H1 (cell line): ENCODE measurements at regions not wholly inside any gene's neighbourhood (a gene's known extent, or its start where the extent isn't known, plus 50 kb on each side); places are given as distances from the start of the nearest gene placed in this dataset.

ENCODE experiments used
- CTCF ChIA-PET: fragments of 300-600 bp; sonication (Branson Sonifier 250); formaldehyde crosslinking; loops from one replicate; lab custom pipeline; 2021; ENCODE audit not compliant: partially characterized antibody; lab: Charles Lee
- POLR2A ChIA-PET: fragments of 300-600 bp; sonication (Branson Sonifier 250); formaldehyde crosslinking; loops from one replicate; lab custom pipeline; 2021; ENCODE audit warnings: inconsistent platforms; ENCODE audit not compliant: partially characterized antibody; lab: Charles Lee
- DNase-seq, 2 experiments: peaks; one replicate each; pipeline versions ENCODE4 v3.0.0 to v3.0.0-alpha.2; 2010 to 2022; ENCODE audit warnings: low spot score in 2 of 2, low read depth in 1 of 2, mixed read lengths in 1 of 2
- FAIRE-seq: peaks from 2 replicates; lab custom pipeline; 2011; peaks lifted over from hg19 to GRCh38; lab: Jason Lieb, UNC
- H2AFZ ChIP-seq: 2 replicates; pipeline ENCODE4 v1.8.1; 2012; ENCODE audit warnings: low read length, inconsistent platforms
- H2AK5ac ChIP-seq: 2 replicates; pipeline ENCODE4 v1.6.1; 2013; ENCODE audit warnings: low read depth, low read length
- H2BK120ac ChIP-seq: replicated peaks from 2 replicates; pipeline ENCODE3; 2013; ENCODE audit warnings: low read depth, low read length, inconsistent platforms
- H2BK12ac ChIP-seq: 2 replicates; pipeline ENCODE4 v1.6.1; 2013; ENCODE audit warnings: low read depth, low read length
- H2BK15ac ChIP-seq: 2 replicates; pipeline ENCODE4 v1.6.1; 2013; ENCODE audit warnings: low read length
- H2BK20ac ChIP-seq: 2 replicates; pipeline ENCODE4 v1.6.1; 2013; ENCODE audit warnings: low read length
- H2BK5ac ChIP-seq: 2 replicates; pipeline ENCODE4 v1.6.1; 2013; ENCODE audit warnings: low read depth, low read length
- H3K14ac ChIP-seq: 2 replicates; pipeline ENCODE4 v1.6.1; 2013; ENCODE audit warnings: inconsistent platforms; ENCODE audit not compliant: insufficient read length
- H3K18ac ChIP-seq: 2 replicates; pipeline ENCODE4 v1.6.1; 2013; ENCODE audit warnings: low read length; ENCODE audit errors: extremely low read depth
- H3K23ac ChIP-seq: 2 replicates; pipeline ENCODE4 v1.6.1; 2013; ENCODE audit warnings: inconsistent platforms; ENCODE audit not compliant: insufficient read length
- H3K23me2 ChIP-seq: 2 replicates; pipeline ENCODE4 v1.6.1; 2013; ENCODE audit warnings: low read depth, low read length
- H3K27ac ChIP-seq: 2 replicates; pipeline ENCODE4 v1.6.1; 2011; ENCODE audit warnings: low read depth, low read length, inconsistent platforms
- H3K27me3 ChIP-seq, 4 experiments: replicated peaks in 1 of 4; 1 replicate in 1 of 4; 2 replicates in 3 of 4; pipeline versions ENCODE4 v1.6.1 to v1.8.1; 2011 to 2013; ENCODE audit warnings: low read length in 3 of 4, mild to moderate bottlenecking in 3 of 4, inconsistent platforms in 2 of 4, mixed read lengths in 2 of 4, moderate library complexity in 1 of 4; ENCODE audit not compliant: control insufficient read depth in 3 of 4, insufficient read depth in 3 of 4; ENCODE audit errors: extremely low read depth in 1 of 4
- H3K36me3 ChIP-seq, 4 experiments: 2 replicates each; pipeline versions ENCODE4 v1.6.1 to v1.8.1; 2011 to 2013; ENCODE audit warnings: mild to moderate bottlenecking in 4 of 4, low read length in 3 of 4, moderate library complexity in 2 of 4, control low read depth in 1 of 4, inconsistent platforms in 1 of 4; ENCODE audit not compliant: insufficient read depth in 4 of 4, control insufficient read depth in 2 of 4
- H3K4ac ChIP-seq: replicated peaks from 2 replicates; pipeline ENCODE3; 2013; ENCODE audit warnings: low read length, low read depth, mixed read lengths, inconsistent platforms; ENCODE audit not compliant: insufficient read length
- H3K4me1 ChIP-seq, 4 experiments: replicated peaks in 1 of 4; 1 replicate in 1 of 4; 2 replicates in 3 of 4; pipeline versions ENCODE4 v1.6.1 to v1.8.1; 2011 to 2013; ENCODE audit warnings: low read length in 3 of 4, inconsistent platforms in 2 of 4, mixed read lengths in 1 of 4; ENCODE audit not compliant: insufficient read depth in 4 of 4, control insufficient read depth in 3 of 4
- H3K4me2 ChIP-seq, 2 experiments: 2 replicates each; pipeline versions ENCODE4 v1.6.1 to v1.8.1; 2011 to 2013; ENCODE audit warnings: low read depth in 2 of 2, low read length in 2 of 2, control low read depth in 1 of 2, inconsistent platforms in 1 of 2, mild to moderate bottlenecking in 1 of 2; ENCODE audit not compliant: insufficient read depth in 1 of 2
- H3K4me3 ChIP-seq, 4 experiments: fragments of 200-600, 300-600 bp in 1 of 4; sonication (generic), shearing (Covaris generic), sonication (Bioruptor Twin) in 1 of 4; 2 replicates each; pipeline versions ENCODE4 v1.5.1 to v1.8.1; 2011 to 2016; ENCODE audit warnings: low read length in 4 of 4, low read depth in 3 of 4, control low read depth in 2 of 4, inconsistent platforms in 2 of 4, mild to moderate bottlenecking in 2 of 4, mixed read lengths in 1 of 4, moderate library complexity in 1 of 4; ENCODE audit not compliant: insufficient read depth in 2 of 4; ENCODE audit errors: extremely low read depth in 1 of 4
- H3K56ac ChIP-seq: replicated peaks from 2 replicates; pipeline ENCODE3; 2013; ENCODE audit warnings: low read depth, mild to moderate bottlenecking, mixed read lengths, low read length, inconsistent platforms; ENCODE audit not compliant: insufficient read length
- H3K79me1 ChIP-seq: 2 replicates; pipeline ENCODE4 v1.6.1; 2013; ENCODE audit warnings: low read depth, low read length, control low read depth
- H3K79me2 ChIP-seq, 2 experiments: 2 replicates each; pipeline versions ENCODE4 v1.6.1 to v1.8.1; 2012 to 2013; ENCODE audit warnings: low read length in 2 of 2, mild to moderate bottlenecking in 2 of 2, inconsistent platforms in 1 of 2; ENCODE audit not compliant: insufficient read depth in 2 of 2, control insufficient read depth in 1 of 2
- H3K9ac ChIP-seq, 4 experiments: replicated peaks in 1 of 4; 1 replicate in 1 of 4; 2 replicates in 3 of 4; pipeline versions ENCODE4 v1.6.1 to v1.8.1; 2011 to 2013; ENCODE audit warnings: low read depth in 3 of 4, low read length in 3 of 4, control low read depth in 2 of 4, mild to moderate bottlenecking in 2 of 4, moderate library complexity in 2 of 4, inconsistent platforms in 1 of 4; ENCODE audit errors: extremely low read depth in 1 of 4
- H3K9me3 ChIP-seq, 2 experiments: 2 replicates each; pipeline versions ENCODE4 v1.6.1 to v1.8.1; 2012 to 2013; ENCODE audit warnings: mild to moderate bottlenecking in 2 of 2, moderate library complexity in 2 of 2, control low read depth in 1 of 2, inconsistent platforms in 1 of 2, low read depth in 1 of 2, low read length in 1 of 2, mixed read lengths in 1 of 2; ENCODE audit not compliant: insufficient read depth in 2 of 2
- H4K20me1 ChIP-seq, 2 experiments: replicated peaks in 1 of 2; 2 replicates each; pipeline versions ENCODE3 to v1.8.1; 2011 to 2013; ENCODE audit warnings: inconsistent platforms in 2 of 2, low read length in 2 of 2, mild to moderate bottlenecking in 1 of 2; ENCODE audit not compliant: insufficient read depth in 2 of 2, control insufficient read depth in 1 of 2
- H4K5ac ChIP-seq: 2 replicates; pipeline ENCODE4 v1.6.1; 2013; ENCODE audit warnings: low read length, low read depth, mixed read lengths, inconsistent platforms; ENCODE audit not compliant: insufficient read length
- H4K8ac ChIP-seq: 2 replicates; pipeline ENCODE4 v1.8.0; 2013; ENCODE audit warnings: mild to moderate bottlenecking, moderate library complexity, low read length, inconsistent platforms; ENCODE audit not compliant: insufficient read depth; ENCODE audit errors: extremely low read depth
- H4K91ac ChIP-seq: replicated peaks from 2 replicates; pipeline ENCODE3; 2013; ENCODE audit warnings: low read length, mixed read lengths, inconsistent platforms; ENCODE audit not compliant: insufficient read length
- CBX5 ChIP-seq: fragments of 300-800, 300-1000 bp; sonication (generic); IDR thresholded peaks from 2 replicates; pipeline ENCODE4 v1.7.1; 2016; ENCODE audit warnings: antibody characterized with exemption, low read length, low read depth
- CBX8 ChIP-seq: fragments of 300-800, 300-1000 bp; sonication (generic); IDR thresholded peaks from 2 replicates; pipeline ENCODE4 v1.7.1; 2016; ENCODE audit warnings: low read depth, low read length, borderline replicate concordance
- CREB1 ChIP-seq: IDR thresholded peaks from 2 replicates; pipeline ENCODE4 v1.6.1; 2012; ENCODE audit warnings: inconsistent platforms
- EZH2 ChIP-seq: fragments of 200-600 bp; sonication (generic); IDR thresholded peaks from 2 replicates; pipeline ENCODE4 v1.7.1; 2012; ENCODE audit warnings: low read depth, mild to moderate bottlenecking, moderate library complexity, low read length, inconsistent platforms; ENCODE audit not compliant: severe bottlenecking
- FOSL1 ChIP-seq: IDR thresholded peaks from 2 replicates; pipeline ENCODE4 v1.6.1; 2011; ENCODE audit warnings: mild to moderate bottlenecking, low read depth, low read length, moderate library complexity; ENCODE audit not compliant: insufficient read depth
- KDM5A ChIP-seq: fragments of 200-600 bp; IDR thresholded peaks from 2 replicates; pipeline ENCODE4 v1.7.1; 2012; ENCODE audit warnings: mild to moderate bottlenecking, low read length, inconsistent platforms, mixed read lengths
- POLR2A ChIP-seq, 2 experiments: IDR thresholded peaks; 1 replicate in 1 of 2; 2 replicates in 1 of 2; pipeline ENCODE4 v1.6.1; 2011; ENCODE audit warnings: low read depth in 2 of 2, low read length in 2 of 2, mild to moderate bottlenecking in 2 of 2; ENCODE audit errors: control extremely low read depth in 1 of 2
- SP1 ChIP-seq: IDR thresholded peaks from 2 replicates; pipeline ENCODE4 v1.6.1; 2011; ENCODE audit warnings: low read depth, low read length
- SRF ChIP-seq: IDR thresholded peaks from 2 replicates; pipeline ENCODE4 v1.6.1; 2011; ENCODE audit warnings: mild to moderate bottlenecking, low read depth, low read length, moderate library complexity
- YY1 ChIP-seq: IDR thresholded peaks from 2 replicates; pipeline ENCODE4 v1.6.1; 2011; ENCODE audit warnings: low read depth, mild to moderate bottlenecking, low read length
- ZNF274 ChIP-seq: IDR thresholded peaks from 2 replicates; pipeline ENCODE4 v1.7.0; 2012; ENCODE audit warnings: low read length, borderline replicate concordance; ENCODE audit errors: extremely low read depth
- WGBS, 2 experiments: shearing (Covaris generic) in 1 of 2; methylation state at CpG; one replicate each; pipeline versions ENCODE4 v1.1.6 to v1.1.7; 2013 to 2015; ENCODE audit warnings: low lambda C conversion rate in 2 of 2, mixed read lengths in 2 of 2, inconsistent platforms in 1 of 2, low coverage in 1 of 2, missing lambda C conversion rate in 1 of 2; ENCODE audit not compliant: insufficient replicate concordance in 2 of 2, insufficient coverage in 1 of 2, insufficient read length in 1 of 2; ENCODE audit errors: extremely low coverage in 1 of 2, missing lambda C conversion rate in 1 of 2; 5-methylcytosine and 5-hydroxymethylcytosine counted together
- TF ChIP-seq, protein P1 (sequence below): IDR thresholded peaks from 2 replicates; pipeline ENCODE4 v1.6.1; 2012; ENCODE audit warnings: inconsistent platforms
- TF ChIP-seq, protein P2 (sequence below), 3 experiments: IDR thresholded peaks; 1 replicate in 2 of 3; 2 replicates in 1 of 3; pipeline versions ENCODE4 v1.5.1 to v1.6.1; 2011; ENCODE audit warnings: low read length in 3 of 3, mild to moderate bottlenecking in 3 of 3, inconsistent platforms in 2 of 3, low read depth in 1 of 3, moderate library complexity in 1 of 3; ENCODE audit not compliant: insufficient read depth in 1 of 3; ENCODE audit errors: control extremely low read depth in 1 of 3

DNA sequence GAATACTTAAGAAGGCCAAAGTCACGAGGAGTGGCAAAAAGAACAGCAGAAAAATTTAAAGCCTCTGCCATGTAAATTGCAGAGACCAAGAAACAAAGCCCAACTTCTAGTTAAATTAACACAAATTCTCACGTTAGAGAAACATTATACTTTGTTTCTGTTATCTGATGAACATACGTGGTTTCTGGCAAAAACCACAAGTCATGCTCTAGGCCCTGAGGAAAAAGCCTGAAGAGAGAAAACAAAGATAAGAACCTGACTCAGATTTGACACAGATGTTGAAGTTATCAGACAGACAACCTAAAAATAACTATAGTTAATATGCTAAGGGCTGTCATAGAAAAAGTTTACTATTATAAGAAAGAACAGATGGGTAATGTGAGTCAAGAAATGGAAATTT, 149.1 kb upstream of the PCDH10 start:
- Histone ChIP-seq H3K56ac (no peak overlapping the region), H2BK20ac (no peak overlapping the region), H3K4me1 (no peaks in the 10 kb centered on the region), H3K4ac (no peak overlapping the region), H4K91ac (no peak overlapping the region), H3K36me3 (no peaks in the 10 kb centered on the region), H4K5ac (no peak overlapping the region), H3K27ac (no peak overlapping the region), H4K8ac (no peak overlapping the region), H2AFZ (no peak overlapping the region), H3K9ac (no peak overlapping the region), H2BK12ac (no peak overlapping the region), H2BK5ac (no peak overlapping the region), H3K23me2 (no peaks in the 10 kb centered on the region), H2BK120ac (no peak overlapping the region), H3K27me3 (no peaks in the 10 kb centered on the region), H3K4me3 (no peak overlapping the region), H3K14ac (no peak overlapping the region), H3K9me3 (no peaks in the 10 kb centered on the region), H3K18ac (no peak overlapping the region), H4K20me1 (no peaks in the 10 kb centered on the region), H3K79me2 (no peaks in the 10 kb centered on the region), H3K4me2 (no peak overlapping the region), H3K79me1 (no peaks in the 10 kb centered on the region), H3K23ac (no peak overlapping the region), H2BK15ac (no peak overlapping the region), H2AK5ac (no peak overlapping the region)
- ChIA-PET POLR2A (no interaction called here), CTCF (no interaction called here)
- DNase-seq (no peak), FAIRE-seq (no peak)
- 91% methylated on average over 3 of the region's 3 CpGs; no CpG with 5 or more reads in 1 of the 2 experiments for WGBS, 2 experiments
- TF ChIP-seq, protein P1, sequence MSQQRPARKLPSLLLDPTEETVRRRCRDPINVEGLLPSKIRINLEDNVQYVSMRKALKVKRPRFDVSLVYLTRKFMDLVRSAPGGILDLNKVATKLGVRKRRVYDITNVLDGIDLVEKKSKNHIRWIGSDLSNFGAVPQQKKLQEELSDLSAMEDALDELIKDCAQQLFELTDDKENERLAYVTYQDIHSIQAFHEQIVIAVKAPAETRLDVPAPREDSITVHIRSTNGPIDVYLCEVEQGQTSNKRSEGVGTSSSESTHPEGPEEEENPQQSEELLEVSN: no peak
- TF ChIP-seq FOSL1 (no peak), POLR2A (IDR thresholded peaks at IDR 0.05; ENCODE audit: control extremely low read depth in 1 of 2, low read depth in 2 of 2, low read length in 2 of 2) (no peak), SRF (no peak), CBX5 (no peak), KDM5A (no peak), EZH2 (no peak), CREB1 (no peak), CBX8 (no peak), SP1 (no peak), ZNF274 (no peak), YY1 (no peak)
- TF ChIP-seq, protein P2, sequence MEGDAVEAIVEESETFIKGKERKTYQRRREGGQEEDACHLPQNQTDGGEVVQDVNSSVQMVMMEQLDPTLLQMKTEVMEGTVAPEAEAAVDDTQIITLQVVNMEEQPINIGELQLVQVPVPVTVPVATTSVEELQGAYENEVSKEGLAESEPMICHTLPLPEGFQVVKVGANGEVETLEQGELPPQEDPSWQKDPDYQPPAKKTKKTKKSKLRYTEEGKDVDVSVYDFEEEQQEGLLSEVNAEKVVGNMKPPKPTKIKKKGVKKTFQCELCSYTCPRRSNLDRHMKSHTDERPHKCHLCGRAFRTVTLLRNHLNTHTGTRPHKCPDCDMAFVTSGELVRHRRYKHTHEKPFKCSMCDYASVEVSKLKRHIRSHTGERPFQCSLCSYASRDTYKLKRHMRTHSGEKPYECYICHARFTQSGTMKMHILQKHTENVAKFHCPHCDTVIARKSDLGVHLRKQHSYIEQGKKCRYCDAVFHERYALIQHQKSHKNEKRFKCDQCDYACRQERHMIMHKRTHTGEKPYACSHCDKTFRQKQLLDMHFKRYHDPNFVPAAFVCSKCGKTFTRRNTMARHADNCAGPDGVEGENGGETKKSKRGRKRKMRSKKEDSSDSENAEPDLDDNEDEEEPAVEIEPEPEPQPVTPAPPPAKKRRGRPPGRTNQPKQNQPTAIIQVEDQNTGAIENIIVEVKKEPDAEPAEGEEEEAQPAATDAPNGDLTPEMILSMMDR (IDR thresholded peaks at IDR 0.05; ENCODE audit: control extremely low read depth in 1 of 3, insufficient read depth in 1 of 3, low read depth in 1 of 3, low read length in 3 of 3): no peak
